Uterus (tissue), 3 donors: ENCODE measurements at regions not wholly inside any gene's neighbourhood (a gene's known extent, or its start where the extent isn't known, plus 50 kb on each side); places are given as distances from the start of the nearest gene placed in this dataset.

Source experiments
- DNase-seq, 2 donors: peaks; one replicate each; pipeline ENCODE4 v3.0.0-alpha.2; 2019 to 2020
- H3K27ac ChIP-seq, 2 donors: fragments of 200-600 bp; sonication (generic); 1 replicate in 1 of 2; 2 replicates in 1 of 2; pipeline ENCODE4 v1.5.1; 2016 to 2018
- H3K27me3 ChIP-seq, 2 donors: fragments of 200-600 bp; sonication (generic); one replicate each; pipeline ENCODE4 v1.5.1; 2018 to 2019; ENCODE audit warnings: control low read depth in 1 of 2
- H3K36me3 ChIP-seq, 2 donors: fragments of 200-600 bp; sonication (generic); one replicate each; pipeline ENCODE4 v1.5.1; 2019; ENCODE audit warnings: control low read depth in 1 of 2
- H3K4me1 ChIP-seq, 2 donors: fragments of 200-600 bp; sonication (generic); one replicate each; pipeline ENCODE4 v1.5.1; 2018 to 2019; ENCODE audit warnings: control low read depth in 1 of 2
- H3K4me3 ChIP-seq, 2 donors: fragments of 200-600 bp; sonication (generic); 1 replicate in 1 of 2; 2 replicates in 1 of 2; pipeline ENCODE4 v1.5.1; 2018 to 2019; ENCODE audit warnings: mild to moderate bottlenecking in 1 of 2
- H3K9me3 ChIP-seq, 2 donors: fragments of 200-600 bp; sonication (generic); one replicate each; pipeline ENCODE4 v1.5.1; 2019; ENCODE audit warnings: control low read depth in 1 of 2
- CTCF ChIP-seq, 4 experiments: fragments of 200-600 bp in 2 of 4; fragments of 450-650 bp in 2 of 4; sonication (generic) in 2 of 4; IDR thresholded peaks; one replicate each; pipeline ENCODE4 v1.5.1; 2016 to 2019; ENCODE audit warnings: antibody characterized with exemption in 4 of 4, mild to moderate bottlenecking in 2 of 4, moderate library complexity in 1 of 4
- POLR2A ChIP-seq, 2 donors: fragments of 450-650 bp; IDR thresholded peaks; one replicate each; pipeline ENCODE4 v1.6.1; 2016; ENCODE audit warnings: antibody characterized with exemption in 2 of 2, mild to moderate bottlenecking in 1 of 2, moderate library complexity in 1 of 2
- intact Hi-C: fragments of 100-400 bp; cut with DNase I; formaldehyde crosslinking; loops from one replicate; pipeline ENCODE4 v1.15.1; 2023; ENCODE audit warnings: low total_unique reads
- donor health status: DM: yes; HTN: yes; CAD: no.

GRCh38 chr9:89254058-89254772 lies 56.8 kb upstream of the CKS2 start:
- intact Hi-C loops = no loop called here
- Histone ChIP-seq H3K27me3 (no peaks in the 10 kb centered on the region), H3K4me1 (no peaks in the 10 kb centered on the region), H3K9me3 (no peaks in the 10 kb centered on the region), H3K27ac (no peak overlapping the region), H3K4me3 (no peak overlapping the region), H3K36me3 (no peaks in the 10 kb centered on the region)
- TF ChIP-seq CTCF (IDR thresholded peaks at IDR 0.05) = no peak
- DNase-seq = no peak

- H3K27ac ChIP-seq = no peak overlapping the region
- H3K4me3 ChIP-seq = no peak overlapping the region
- no peaks in the 10 kb centered on the region for H3K27me3 ChIP-seq
- DNase-seq = no peak
- no peaks in the 10 kb centered on the region for H3K4me1 ChIP-seq
- TF ChIP-seq POLR2A (IDR thresholded peaks at IDR 0.05) (no peak), CTCF (IDR thresholded peaks at IDR 0.05) (no peak)
- H3K9me3 ChIP-seq = no peaks in the 10 kb centered on the region
- no peaks in the 10 kb centered on the region for H3K36me3 ChIP-seq
- intact Hi-C loops = no loop called here
Observed at GRCh38 chr9:89254773-89255125, 56.2 kb upstream of the CKS2 start.

- H3K4me3 ChIP-seq = no peak overlapping the region
- no peaks in the 10 kb centered on the region for H3K9me3 ChIP-seq
- no peaks in the 10 kb centered on the region for H3K36me3 ChIP-seq
- TF ChIP-seq POLR2A (IDR thresholded peaks at IDR 0.05) (no peak), CTCF (IDR thresholded peaks at IDR 0.05) (no peak)
- H3K27me3 ChIP-seq = no peaks in the 10 kb centered on the region
- H3K27ac ChIP-seq = no peak overlapping the region
- DNase-seq = no peak
- no peaks in the 10 kb centered on the region for H3K4me1 ChIP-seq
- intact Hi-C loops = no loop called here
Observed at GRCh38 chr9:89256225-89256624, 54.8 kb upstream of the CKS2 start.

- Histone ChIP-seq H3K36me3 (no peaks in the 10 kb centered on the region), H3K27me3 (no peaks in the 10 kb centered on the region), H3K4me3 (no peak overlapping the region), H3K27ac (no peak overlapping the region), H3K9me3 (no peaks in the 10 kb centered on the region), H3K4me1 (no peaks in the 10 kb centered on the region)
- TF ChIP-seq POLR2A (IDR thresholded peaks at IDR 0.05) (no peak), CTCF (IDR thresholded peaks at IDR 0.05) (no peak)
- DNase-seq = no peak
- intact Hi-C loops = no loop called here
Observed at GRCh38 chr9:89256642-89257041, 54.4 kb upstream of the CKS2 start.

- Histone ChIP-seq H3K27me3 (no peaks in the 10 kb centered on the region), H3K4me3 (no peak overlapping the region), H3K27ac (no peak overlapping the region), H3K9me3 (no peaks in the 10 kb centered on the region), H3K4me1 (no peaks in the 10 kb centered on the region), H3K36me3 (no peaks in the 10 kb centered on the region)
- TF ChIP-seq CTCF (IDR thresholded peaks at IDR 0.05) = no peak
- no peak for TF ChIP-seq POLR2A (IDR thresholded peaks at IDR 0.05)
- no peak for DNase-seq
- intact Hi-C loops = no loop called here
Observed at GRCh38 chr9:89260525-89260924, 50.5 kb upstream of the CKS2 start.
